Hepatocyte (in vitro differentiated cells): ENCODE measurements at regions not wholly inside any gene's neighbourhood (a gene's known extent, or its start where the extent isn't known, plus 50 kb on each side); places are given as distances from the start of the nearest gene placed in this dataset.

Source experiments
- CTCF ChIP-seq: fragments of 200-600 bp; sonication (generic); IDR thresholded peaks from 2 replicates; pipeline ENCODE4 v1.5.1; 2016; ENCODE audit warnings: antibody characterized with exemption, mild to moderate bottlenecking; ENCODE audit not compliant: poor library complexity
- EZH2 ChIP-seq: fragments of 200-600 bp; sonication (generic); IDR thresholded peaks from 2 replicates; pipeline ENCODE4 v1.6.1; 2016; ENCODE audit warnings: antibody characterized with exemption, mild to moderate bottlenecking, borderline replicate concordance
- EZH2phosphoT487 ChIP-seq: fragments of 200-600 bp; sonication (generic); IDR thresholded peaks from one replicate; pipeline ENCODE4 v1.6.1; 2018; ENCODE audit warnings: antibody characterized with exemption, mild to moderate bottlenecking, low read depth, moderate library complexity; ENCODE audit not compliant: unreplicated experiment, severe bottlenecking

GRCh38 chr3:147737376-147737775 lies 328.2 kb downstream of the ZIC1 start:
- TF ChIP-seq CTCF (no peak), EZH2 (no peak), EZH2phosphoT487 (no peak)
